HepG2 (cell line): ENCODE measurements at regions not wholly inside any gene's neighbourhood (a gene's known extent, or its start where the extent isn't known, plus 50 kb on each side); places are given as distances from the start of the nearest gene placed in this dataset.

Source experiments
- ATAC-seq: fragments of 200-7000 bp; cut with Tn5 transposase; 3 replicates; pipeline ENCODE4 v1.9.1; 2020; ENCODE audit warnings: mild to moderate bottlenecking, moderate library complexity
- BruUV-seq: library from RNA; stranded (reverse); fragments of 400-500 nt; replicated peaks from 2 replicates; lab custom pipeline; 2021; lab: Mats Ljungman, UMichigan
- CTCF ChIA-PET: fragments of 300-600 bp; formaldehyde crosslinking; extraction: SDS; loops from one replicate; lab custom pipeline; 2021; ENCODE audit warnings: low total read pairs, inconsistent platforms, low intra/inter-chr PET ratio; lab: Yijun Ruan, JAX
- POLR2A ChIA-PET: fragments of 350-600 bp; sonication (Branson Sonifier 250); formaldehyde crosslinking; loops from one replicate; lab custom pipeline; 2020; ENCODE audit warnings: antibody characterized with exemption, inconsistent platforms; lab: Yijun Ruan, JAX
- DNase-seq: peaks from one replicate; pipeline ENCODE4 v3.0.0-alpha.2; 2015; ENCODE audit warnings: low spot score
- FAIRE-seq: peaks from 3 replicates; lab custom pipeline; 2011; peaks lifted over from hg19 to GRCh38; lab: Jason Lieb, UNC
- H2AFZ ChIP-seq: one replicate; pipeline ENCODE4 v1.6.1; 2011; ENCODE audit warnings: low read length, inconsistent platforms
- H3K27ac ChIP-seq: fragments of 300-600 bp; 3 replicates; pipeline ENCODE4 v1.8.0; 2011; ENCODE audit warnings: mixed run types, mild to moderate bottlenecking, mixed read lengths, low read length, inconsistent platforms; ENCODE audit not compliant: insufficient read depth; ENCODE audit errors: extremely low read length
- H3K27me3 ChIP-seq, 2 experiments: fragments of 200-600 bp in 1 of 2; 2 replicates in 1 of 2; 3 replicates in 1 of 2; pipeline versions ENCODE4 v1.6.0 to v1.8.0; 2011; ENCODE audit warnings: low read length in 2 of 2, mild to moderate bottlenecking in 2 of 2, moderate library complexity in 2 of 2, inconsistent platforms in 1 of 2; ENCODE audit not compliant: insufficient read depth in 2 of 2, control insufficient read depth in 1 of 2
- H3K36me3 ChIP-seq, 2 experiments: fragments of 200-600 bp in 1 of 2; replicated peaks in 1 of 2; 2 replicates in 1 of 2; 3 replicates in 1 of 2; pipeline versions ENCODE4 v1.5.1 to v1.8.0; 2011; ENCODE audit warnings: low read length in 2 of 2, inconsistent platforms in 1 of 2; ENCODE audit not compliant: insufficient read depth in 2 of 2, control insufficient read depth in 1 of 2
- H3K4me1 ChIP-seq: 2 replicates; pipeline ENCODE4 v1.5.1; 2012; ENCODE audit warnings: low read length, inconsistent platforms; ENCODE audit not compliant: insufficient read depth
- H3K4me2 ChIP-seq: 2 replicates; pipeline ENCODE4 v1.6.0; 2011; ENCODE audit warnings: low read depth, low read length, inconsistent platforms
- H3K4me3 ChIP-seq, 3 experiments: fragments of 200-600 bp in 1 of 3; sonication (generic), shearing (Covaris generic) in 1 of 3; replicated peaks in 1 of 3; 2 replicates each; pipeline ENCODE4 v1.5.1; 2011 to 2016; ENCODE audit warnings: low read length in 3 of 3, inconsistent platforms in 2 of 3, low read depth in 2 of 3, mild to moderate bottlenecking in 2 of 3, control low read depth in 1 of 3, mixed read lengths in 1 of 3; ENCODE audit not compliant: insufficient read depth in 1 of 3
- H3K79me2 ChIP-seq: one replicate; pipeline ENCODE4 v1.6.1; 2011; ENCODE audit warnings: low read length, inconsistent platforms; ENCODE audit not compliant: insufficient read depth
- H3K9ac ChIP-seq: 2 replicates; pipeline ENCODE4 v1.6.0; 2011; ENCODE audit warnings: mild to moderate bottlenecking, low read depth, low read length, inconsistent platforms; ENCODE audit not compliant: insufficient read depth
- H3K9me3 ChIP-seq: 2 replicates; pipeline ENCODE4 v1.5.1; 2012; ENCODE audit warnings: mild to moderate bottlenecking, low read length
- H4K20me1 ChIP-seq: 2 replicates; pipeline ENCODE4 v1.6.0; 2011; ENCODE audit warnings: inconsistent platforms, mild to moderate bottlenecking, low read length, moderate library complexity; ENCODE audit not compliant: insufficient read depth
- CENPT ChIP-seq: sonication (generic); formaldehyde crosslinking; IDR thresholded peaks from 2 replicates; pipeline ENCODE4 v1.8.0; 2022; ENCODE audit warnings: low read depth, mild to moderate bottlenecking, moderate library complexity, missing genetic modification reagents
- FUBP1 ChIP-seq: sonication (generic); formaldehyde crosslinking; IDR thresholded peaks from 2 replicates; pipeline ENCODE4 v1.5.1; 2020; ENCODE audit warnings: missing genetic modification reagents, mild to moderate bottlenecking, borderline replicate concordance
- HNF4A ChIP-seq: sonication (generic); formaldehyde crosslinking; IDR thresholded peaks from 2 replicates; pipeline ENCODE4 v1.4.0; 2020; ENCODE audit warnings: missing genetic modification reagents
- MBD4 ChIP-seq: IDR thresholded peaks from 2 replicates; pipeline ENCODE4 v1.6.1; 2012; ENCODE audit warnings: low read length, inconsistent platforms, borderline replicate concordance
- SMYD3 ChIP-seq: sonication (generic); formaldehyde crosslinking; IDR thresholded peaks from 2 replicates; pipeline ENCODE4 v1.8.1; 2023; ENCODE audit warnings: mild to moderate bottlenecking, missing genetic modification reagents
- ZNF639 ChIP-seq: conservative IDR thresholded peaks from 2 replicates; pipeline ENCODE4 v1.6.1; 2018; ENCODE audit warnings: missing genetic modification reagents
- ZNF839 ChIP-seq: sonication (generic); formaldehyde crosslinking; IDR thresholded peaks from 2 replicates; pipeline ENCODE4 v1.4.0; 2020; ENCODE audit warnings: missing genetic modification reagents, mild to moderate bottlenecking, borderline replicate concordance
- WGBS: methylation state at CpG from one replicate; pipeline ENCODE4 v1.1.6; 2017; ENCODE audit warnings: low lambda C conversion rate; 5-methylcytosine and 5-hydroxymethylcytosine counted together
- in situ Hi-C: cut with HindIII; loops from 2 replicates; pipeline ENCODE4 v1.10.0; 2017; ENCODE audit warnings: low pct_unique_long_range_greater_than_20kb; ENCODE audit not compliant: extremely low pct_ligation_motif_present
- intact Hi-C: fragments of 100-400 bp; cut with micrococcal nuclease; formaldehyde crosslinking; loops from one replicate; pipeline ENCODE4 v1.10.0; 2022; ENCODE audit not compliant: unreplicated experiment

- Histone ChIP-seq H2AFZ (no peak overlapping the region), H3K79me2 (no peaks in the 10 kb centered on the region), H3K27me3 (peaks cover 2 to 3% of the 10 kb centered on the region in 2 experiments; a peak in 2 of 5 replicates), H3K4me2 (no peak overlapping the region), H3K9me3 (no peaks in the 10 kb centered on the region), H3K27ac (no peak overlapping the region), H3K36me3 (no peaks in the 10 kb centered on the region), H3K9ac (no peak overlapping the region), H3K4me3 (no peak overlapping the region), H3K4me1 (peaks cover 6% of the 10 kb centered on the region; the same call in 1 of the 2 replicates), H4K20me1 (no peaks in the 10 kb centered on the region)
- POLR2A ChIA-PET = no interaction called here
- intact Hi-C loops (no loop called here), in situ Hi-C loops (no loop called here)
- no TSS peak for BruUV-seq
- DNase-seq (no peak), ATAC-seq (no peak), FAIRE-seq (no peak)
- 6% methylated on average over 7 of the region's 8 CpGs for WGBS
- TF ChIP-seq FUBP1 (CRISPR knock-in tag) = no peak
- no peak for TF ChIP-seq CENPT (CRISPR knock-in tag)
- TF ChIP-seq SMYD3 (CRISPR knock-in tag) = no peak
- no peak for TF ChIP-seq ZNF639 (CRISPR knock-in tag)
- TF ChIP-seq MBD4 = no peak
- no peak for TF ChIP-seq HNF4A (CRISPR knock-in tag)
- TF ChIP-seq ZNF839 (CRISPR knock-in tag) = no peak
- CTCF ChIA-PET = no interaction called here
Observed at GRCh38 chr20:19098806-19099578, 113.5 kb upstream of the SLC24A3 start.
